ENCODE measurements at regions not wholly inside any gene's neighbourhood (a gene's known extent, or its start where the extent isn't known, plus 50 kb on each side); places are given as distances from the start of the nearest gene placed in this dataset.

GRCh38 chr11:92347454-92347853, 122.8 kb downstream of the FAT3 start:
- H3K4ac ChIP-seq (ENCODE audit: low read depth, low read length): no peak overlapping the region
- no peak overlapping the region for H4K91ac ChIP-seq (ENCODE audit: low read depth, low read length)
- H4K12ac ChIP-seq (ENCODE audit: low read depth, low read length): no peak overlapping the region
- H4K8ac ChIP-seq (ENCODE audit: low read depth, low read length): no peak overlapping the region
- no peaks in the 10 kb centered on the region for H3K27me3 ChIP-seq (ENCODE audit: insufficient read depth, low read length)
- no peak overlapping the region for H2BK5ac ChIP-seq (ENCODE audit: low read depth, low read length, poor library complexity)
- no peak overlapping the region for H3K27ac ChIP-seq (ENCODE audit: low read depth, low read length)
- no peak for DNase-seq
- no peaks in the 10 kb centered on the region for H3K36me3 ChIP-seq (ENCODE audit: control insufficient read depth in 1 of 2, insufficient read depth in 2 of 2, low read length in 2 of 2)
- no peak overlapping the region for H3K18ac ChIP-seq (ENCODE audit: low read length)
- H2AK5ac ChIP-seq (ENCODE audit: low read length): no peak overlapping the region
- no peak overlapping the region for H3K4me2 ChIP-seq (ENCODE audit: low read length)
- no CpG with 5 or more reads among the region's 1 CpG for WGBS (ENCODE audit: extremely low coverage, insufficient coverage, insufficient read length)
- H3K79me1 ChIP-seq (ENCODE audit: low read length): no peaks in the 10 kb centered on the region
- H3K14ac ChIP-seq (ENCODE audit: low read length): no peak overlapping the region
- no peak overlapping the region for H3K9ac ChIP-seq (ENCODE audit: low read length)
- H3K23ac ChIP-seq (ENCODE audit: low read length): no peak overlapping the region
- no peak overlapping the region for H2BK120ac ChIP-seq (ENCODE audit: insufficient read depth, low read length, poor library complexity)
- no peaks in the 10 kb centered on the region for H3K9me3 ChIP-seq (ENCODE audit: insufficient read depth, low read depth, low read length)
- no peak overlapping the region for H3K4me3 ChIP-seq (ENCODE audit: low read depth, low read length)
- H3K4me1 ChIP-seq (ENCODE audit: control insufficient read depth in 1 of 2, insufficient read depth in 2 of 2, low read length in 2 of 2): no peaks in the 10 kb centered on the region
- H3K79me2 ChIP-seq (ENCODE audit: control insufficient read depth, insufficient read depth, low read length, poor library complexity): no peaks in the 10 kb centered on the region
- H2BK12ac ChIP-seq (ENCODE audit: low read length): no peak overlapping the region
- H2AFZ ChIP-seq (ENCODE audit: insufficient read depth, low read length, poor library complexity): no peak overlapping the region

DNA sequence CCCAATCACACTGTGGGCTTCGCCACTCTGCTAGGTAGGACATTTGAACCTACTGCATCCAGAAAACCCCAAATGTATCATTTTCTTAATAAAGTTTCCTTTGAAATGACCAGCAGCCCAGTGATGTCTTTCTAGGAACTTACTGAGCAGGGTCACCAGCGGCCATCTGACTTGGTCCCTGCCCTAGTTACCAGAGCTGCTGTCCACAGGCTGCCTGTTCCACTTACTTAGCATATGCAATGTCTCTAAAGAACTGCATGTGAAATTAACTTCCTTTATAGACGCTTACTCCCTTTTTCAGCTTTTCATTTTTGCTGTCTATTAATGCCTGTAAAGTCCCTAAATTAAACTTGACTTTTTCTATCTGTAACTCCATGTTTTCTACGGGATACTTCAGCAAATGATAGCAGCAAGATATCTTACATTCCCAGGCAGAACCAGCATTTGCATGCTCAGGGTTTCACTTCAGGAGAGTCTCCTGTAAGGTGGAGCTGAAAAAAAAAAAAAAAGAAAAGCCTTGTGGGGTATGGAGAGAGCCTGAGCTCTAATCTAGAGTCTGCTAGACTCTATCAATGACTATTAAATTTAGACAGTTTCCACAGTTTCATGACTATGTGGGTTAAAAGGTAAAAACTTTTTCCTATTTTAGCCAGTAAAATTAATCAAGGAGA, 125.0 kb downstream of the FAT3 start:
- Histone ChIP-seq H3K23ac (ENCODE audit: low read length) (no peak overlapping the region), H3K4me2 (ENCODE audit: low read length) (no peak overlapping the region), H3K27me3 (ENCODE audit: insufficient read depth, low read length) (no peaks in the 10 kb centered on the region), H3K79me2 (ENCODE audit: control insufficient read depth, insufficient read depth, low read length, poor library complexity) (no peaks in the 10 kb centered on the region), H3K4me1 (ENCODE audit: control insufficient read depth in 1 of 2, insufficient read depth in 2 of 2, low read length in 2 of 2) (no peaks in the 10 kb centered on the region), H2BK120ac (ENCODE audit: insufficient read depth, low read length, poor library complexity) (no peak overlapping the region), H4K8ac (ENCODE audit: low read depth, low read length) (no peak overlapping the region), H3K4me3 (ENCODE audit: low read depth, low read length) (no peak overlapping the region), H3K4ac (ENCODE audit: low read depth, low read length) (no peak overlapping the region), H4K91ac (ENCODE audit: low read depth, low read length) (no peak overlapping the region), H3K14ac (ENCODE audit: low read length) (no peak overlapping the region), H2AFZ (ENCODE audit: insufficient read depth, low read length, poor library complexity) (no peak overlapping the region), H2BK12ac (ENCODE audit: low read length) (no peak overlapping the region), H3K18ac (ENCODE audit: low read length) (no peak overlapping the region), H2AK5ac (ENCODE audit: low read length) (no peak overlapping the region), H3K79me1 (ENCODE audit: low read length) (no peaks in the 10 kb centered on the region), H2BK5ac (ENCODE audit: low read depth, low read length, poor library complexity) (no peak overlapping the region), H4K12ac (ENCODE audit: low read depth, low read length) (no peak overlapping the region), H3K9ac (ENCODE audit: low read length) (no peak overlapping the region), H3K36me3 (ENCODE audit: control insufficient read depth in 1 of 2, insufficient read depth in 2 of 2, low read length in 2 of 2) (no peaks in the 10 kb centered on the region), H3K9me3 (ENCODE audit: insufficient read depth, low read depth, low read length) (no peaks in the 10 kb centered on the region), H3K27ac (ENCODE audit: low read depth, low read length) (no peak overlapping the region)
- DNase-seq: no peak
- WGBS (ENCODE audit: extremely low coverage, insufficient coverage, insufficient read length): no CpG with 5 or more reads among the region's 4 CpGs

GRCh38 chr11:92357344-92357743, 132.7 kb downstream of the FAT3 start:
- H3K4me2 ChIP-seq (ENCODE audit: low read length): no peak overlapping the region
- H2AK5ac ChIP-seq (ENCODE audit: low read length): no peak overlapping the region
- no peaks in the 10 kb centered on the region for H3K79me2 ChIP-seq (ENCODE audit: control insufficient read depth, insufficient read depth, low read length, poor library complexity)
- H3K79me1 ChIP-seq (ENCODE audit: low read length): no peaks in the 10 kb centered on the region
- no peak overlapping the region for H4K12ac ChIP-seq (ENCODE audit: low read depth, low read length)
- H2BK5ac ChIP-seq (ENCODE audit: low read depth, low read length, poor library complexity): no peak overlapping the region
- H3K4me3 ChIP-seq (ENCODE audit: low read depth, low read length): no peak overlapping the region
- no peak overlapping the region for H2BK120ac ChIP-seq (ENCODE audit: insufficient read depth, low read length, poor library complexity)
- no peak overlapping the region for H3K27ac ChIP-seq (ENCODE audit: low read depth, low read length)
- H3K36me3 ChIP-seq (ENCODE audit: control insufficient read depth in 1 of 2, insufficient read depth in 2 of 2, low read length in 2 of 2): no peaks in the 10 kb centered on the region
- peak in 1 of 2 donors; percentile 40 for DNase-seq
- H2BK12ac ChIP-seq (ENCODE audit: low read length): no peak overlapping the region
- no peak overlapping the region for H4K91ac ChIP-seq (ENCODE audit: low read depth, low read length)
- no peak overlapping the region for H3K9ac ChIP-seq (ENCODE audit: low read length)
- H3K4me1 ChIP-seq (ENCODE audit: control insufficient read depth in 1 of 2, insufficient read depth in 2 of 2, low read length in 2 of 2): no peaks in the 10 kb centered on the region
- no peak overlapping the region for H2AFZ ChIP-seq (ENCODE audit: insufficient read depth, low read length, poor library complexity)
- H3K4ac ChIP-seq (ENCODE audit: low read depth, low read length): no peak overlapping the region
- H3K9me3 ChIP-seq (ENCODE audit: insufficient read depth, low read depth, low read length): no peaks in the 10 kb centered on the region
- H4K8ac ChIP-seq (ENCODE audit: low read depth, low read length): no peak overlapping the region
- H3K27me3 ChIP-seq (ENCODE audit: insufficient read depth, low read length): no peaks in the 10 kb centered on the region
- no peak overlapping the region for H3K14ac ChIP-seq (ENCODE audit: low read length)
- no peak overlapping the region for H3K23ac ChIP-seq (ENCODE audit: low read length)
- H3K18ac ChIP-seq (ENCODE audit: low read length): no peak overlapping the region

DNA sequence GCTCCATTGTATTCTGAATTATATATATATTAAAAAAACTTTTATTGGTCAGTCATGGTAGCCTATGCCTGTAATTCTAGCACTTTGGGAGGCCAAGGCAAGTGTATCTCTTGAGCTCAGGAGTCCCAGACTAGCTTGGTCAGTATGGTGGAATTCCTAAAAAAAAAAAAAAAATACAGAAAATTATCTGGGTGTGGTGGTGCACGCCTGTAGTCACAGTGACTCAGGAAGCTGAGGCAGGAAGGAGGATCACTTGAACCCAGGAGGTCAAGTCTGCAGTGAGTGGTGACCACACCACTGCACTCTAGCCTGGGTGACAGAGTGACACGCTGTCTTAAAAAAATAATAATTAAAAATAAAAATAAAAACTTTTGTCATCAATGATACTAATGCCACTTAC, 133.2 kb downstream of the FAT3 start:
- Histone ChIP-seq H4K8ac (ENCODE audit: low read depth, low read length) (no peak overlapping the region), H3K27ac (ENCODE audit: low read depth, low read length) (no peak overlapping the region), H3K79me1 (ENCODE audit: low read length) (no peaks in the 10 kb centered on the region), H3K79me2 (ENCODE audit: control insufficient read depth, insufficient read depth, low read length, poor library complexity) (no peaks in the 10 kb centered on the region), H3K9me3 (ENCODE audit: insufficient read depth, low read depth, low read length) (no peaks in the 10 kb centered on the region), H3K27me3 (ENCODE audit: insufficient read depth, low read length) (no peaks in the 10 kb centered on the region), H2BK120ac (ENCODE audit: insufficient read depth, low read length, poor library complexity) (no peak overlapping the region), H3K14ac (ENCODE audit: low read length) (no peak overlapping the region), H2BK12ac (ENCODE audit: low read length) (no peak overlapping the region), H2BK5ac (ENCODE audit: low read depth, low read length, poor library complexity) (no peak overlapping the region), H3K18ac (ENCODE audit: low read length) (no peak overlapping the region), H4K91ac (ENCODE audit: low read depth, low read length) (no peak overlapping the region), H3K9ac (ENCODE audit: low read length) (no peak overlapping the region), H3K4me2 (ENCODE audit: low read length) (no peak overlapping the region), H4K12ac (ENCODE audit: low read depth, low read length) (no peak overlapping the region), H3K23ac (ENCODE audit: low read length) (no peak overlapping the region), H3K4ac (ENCODE audit: low read depth, low read length) (no peak overlapping the region), H3K36me3 (ENCODE audit: control insufficient read depth in 1 of 2, insufficient read depth in 2 of 2, low read length in 2 of 2) (no peaks in the 10 kb centered on the region), H2AFZ (ENCODE audit: insufficient read depth, low read length, poor library complexity) (no peak overlapping the region), H2AK5ac (ENCODE audit: low read length) (no peak overlapping the region), H3K4me1 (ENCODE audit: control insufficient read depth in 1 of 2, insufficient read depth in 2 of 2, low read length in 2 of 2) (no peaks in the 10 kb centered on the region), H3K4me3 (ENCODE audit: low read depth, low read length) (no peak overlapping the region)
- no CpG with 5 or more reads among the region's 2 CpGs for WGBS (ENCODE audit: extremely low coverage, insufficient coverage, insufficient read length)
- DNase-seq: no peak

Measured in trophoblast cell (in vitro differentiated cells and primary cell).